ENCODE measurements at regions not wholly inside any gene's neighbourhood (a gene's known extent, or its start where the extent isn't known, plus 50 kb on each side); places are given as distances from the start of the nearest gene placed in this dataset.

- no peak for TF ChIP-seq CTCF (IDR thresholded peaks at IDR 0.05; ENCODE audit: low read depth, low read length)
- peak; percentile 19 for DNase-seq (ENCODE audit: low read depth, low spot score)
- H3K4me3 ChIP-seq (ENCODE audit: low read depth, low read length): no peak overlapping the region
- in situ Hi-C loops (cut with HindIII; ENCODE audit: low sequenced_read_pairs): no loop called here
Measured at GRCh38 chr4:3657902-3658529, 108.2 kb upstream of the ADRA2C start.

- TF ChIP-seq CTCF (IDR thresholded peaks at IDR 0.05; ENCODE audit: low read depth, low read length): no peak
- in situ Hi-C loops (cut with HindIII; ENCODE audit: low sequenced_read_pairs): no loop called here
Measured at GRCh38 chr4:3656416-3657356, 109.5 kb upstream of the ADRA2C start.

GRCh38 chr4:3655963-3656362 lies 110.2 kb upstream of the ADRA2C start:
- H3K4me3 ChIP-seq (ENCODE audit: low read depth, low read length): no peak overlapping the region
- in situ Hi-C loops (cut with HindIII; ENCODE audit: low sequenced_read_pairs): no loop called here
- DNase-seq (ENCODE audit: low read depth, low spot score): no peak
- TF ChIP-seq CTCF (IDR thresholded peaks at IDR 0.05; ENCODE audit: low read depth, low read length): no peak

More at GRCh38 chr4:3656416-3657356, 109.5 kb upstream of the ADRA2C start:
- DNase-seq (ENCODE audit: low read depth, low spot score): no peak
- no peak overlapping the region for H3K4me3 ChIP-seq (ENCODE audit: low read depth, low read length)

- in situ Hi-C loops (cut with HindIII; ENCODE audit: low sequenced_read_pairs): no loop called here
- no peak for DNase-seq (ENCODE audit: low read depth, low spot score)
- TF ChIP-seq CTCF (IDR thresholded peaks at IDR 0.05; ENCODE audit: low read depth, low read length): no peak
- H3K4me3 ChIP-seq (ENCODE audit: low read depth, low read length): no peak overlapping the region
Measured at GRCh38 chr4:3655485-3655884, 110.7 kb upstream of the ADRA2C start.

GRCh38 chr4:3654036-3654807 lies 112.0 kb upstream of the ADRA2C start:
- H3K4me3 ChIP-seq (ENCODE audit: low read depth, low read length): no peak overlapping the region
- no peak for TF ChIP-seq CTCF (IDR thresholded peaks at IDR 0.05; ENCODE audit: low read depth, low read length)
- in situ Hi-C loops (cut with HindIII; ENCODE audit: low sequenced_read_pairs): no loop called here
- DNase-seq (ENCODE audit: low read depth, low spot score): no peak

- H3K4me3 ChIP-seq (ENCODE audit: low read depth, low read length): no peak overlapping the region
- TF ChIP-seq CTCF (IDR thresholded peaks at IDR 0.05; ENCODE audit: low read depth, low read length): no peak
- in situ Hi-C loops (cut with HindIII; ENCODE audit: low sequenced_read_pairs): no loop called here
- no peak for DNase-seq (ENCODE audit: low read depth, low spot score)
Measured at GRCh38 chr4:3652586-3652985, 113.6 kb upstream of the ADRA2C start.

Measured in astrocyte of the spinal cord (primary cell).